Endodermal cell (in vitro differentiated cells): ENCODE measurements at regions not wholly inside any gene's neighbourhood (a gene's known extent, or its start where the extent isn't known, plus 50 kb on each side); places are given as distances from the start of the nearest gene placed in this dataset.
A peak's percentile ranks its signal among the peaks of the same experiment; 100 is the strongest.

Experiments
- DNase-seq: peaks from one replicate; pipeline ENCODE4 v3.0.0-alpha.2; 2017
- H3K27ac ChIP-seq: 2 replicates; pipeline ENCODE4 v1.5.1; 2013; ENCODE audit warnings: mild to moderate bottlenecking, low read depth, low read length, moderate library complexity
- H3K27me3 ChIP-seq: 2 replicates; pipeline ENCODE4 v1.6.1; 2013; ENCODE audit warnings: mild to moderate bottlenecking, low read length, moderate library complexity; ENCODE audit not compliant: insufficient read depth, control insufficient read depth, poor library complexity, severe bottlenecking
- H3K36me3 ChIP-seq: 2 replicates; pipeline ENCODE4 v1.7.0; 2013; ENCODE audit warnings: mild to moderate bottlenecking, low read length, moderate library complexity; ENCODE audit not compliant: control insufficient read depth, insufficient read depth
- H3K4me1 ChIP-seq: one replicate; pipeline ENCODE4 v1.7.0; 2013; ENCODE audit warnings: low read length; ENCODE audit not compliant: control insufficient read depth, insufficient read depth
- H3K4me3 ChIP-seq: 2 replicates; pipeline ENCODE4 v1.5.1; 2013; ENCODE audit warnings: mild to moderate bottlenecking, low read length, moderate library complexity
- H3K9ac ChIP-seq: 2 replicates; pipeline ENCODE4 v1.6.1; 2013; ENCODE audit warnings: mild to moderate bottlenecking, low read length, moderate library complexity; ENCODE audit not compliant: poor library complexity, severe bottlenecking; ENCODE audit errors: extremely low read depth
- H3K9me3 ChIP-seq: 2 replicates; pipeline ENCODE4 v1.6.1; 2013; ENCODE audit warnings: mild to moderate bottlenecking, low read length, moderate library complexity; ENCODE audit not compliant: control insufficient read depth
- H3K27ac Mint-ChIP-seq: 2 replicates; pipeline ENCODE4 v1.8.0; 2020; ENCODE audit warnings: mixed read lengths
- H3K27me3 Mint-ChIP-seq: 2 replicates; pipeline ENCODE4 v1.8.0; 2021; ENCODE audit warnings: mild to moderate bottlenecking, mixed read lengths; ENCODE audit not compliant: insufficient read depth
- H3K36me3 Mint-ChIP-seq: 2 replicates; pipeline ENCODE4 v1.8.0; 2020; ENCODE audit warnings: low read depth, mixed read lengths
- H3K4me1 Mint-ChIP-seq: 2 replicates; pipeline ENCODE4 v1.8.0; 2020; ENCODE audit warnings: mixed read lengths
- H3K4me3 Mint-ChIP-seq: 2 replicates; pipeline ENCODE4 v1.8.0; 2020; ENCODE audit warnings: mild to moderate bottlenecking, moderate library complexity, mixed read lengths
- H3K9me3 Mint-ChIP-seq: 2 replicates; pipeline ENCODE4 v1.8.0; 2020; ENCODE audit warnings: mild to moderate bottlenecking, mixed read lengths
- CTCF ChIP-seq: fragments of 200-600 bp; sonication (generic); conservative IDR thresholded peaks from 2 replicates; pipeline ENCODE4 v1.5.0; 2021; ENCODE audit warnings: antibody characterized with exemption, mild to moderate bottlenecking
- WGBS, 2 experiments: methylation state at CpG; one replicate each; pipeline versions ENCODE4 v1.1.5 to v1.1.7; 2013; ENCODE audit warnings: missing lambda C conversion rate in 2 of 2, mixed read lengths in 1 of 2; ENCODE audit not compliant: insufficient coverage in 1 of 2, insufficient read length in 1 of 2; 5-methylcytosine and 5-hydroxymethylcytosine counted together

GRCh38 chr5:97425511-97425910, 242.5 kb upstream of the RIOK2 start:
- H3K27ac Mint-ChIP-seq: no peak overlapping the region

DNA sequence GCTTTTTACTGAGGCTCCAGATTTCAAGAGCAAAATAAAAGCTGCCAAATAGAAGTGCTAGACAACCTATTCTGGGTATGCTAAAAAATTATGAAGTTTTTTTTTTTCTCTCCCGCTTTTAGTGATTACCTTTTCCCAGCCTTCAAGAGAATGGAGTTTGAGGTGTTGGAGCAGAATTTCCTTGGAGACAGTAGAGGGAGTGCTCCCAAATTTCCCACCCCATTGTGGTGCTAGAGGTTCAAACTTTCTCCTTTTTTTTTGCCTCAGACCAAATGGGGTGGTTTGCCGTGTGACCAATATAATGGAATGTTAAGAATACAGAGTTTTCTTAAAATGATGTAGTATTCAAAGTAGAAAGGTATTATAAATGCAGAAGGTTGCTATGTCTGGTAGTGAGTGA, 244.2 kb upstream of the RIOK2 start:
- H3K27ac ChIP-seq: no peak overlapping the region
- Mint-ChIP-seq H3K4me1 (no peaks in the 10 kb centered on the region), H3K36me3 (no peaks in the 10 kb centered on the region), H3K27me3 (no peaks in the 10 kb centered on the region), H3K4me3 (no peak overlapping the region), H3K27ac (no peak overlapping the region), H3K9me3 (no peaks in the 10 kb centered on the region)
- H3K4me1 ChIP-seq: no peaks in the 10 kb centered on the region
- H3K27me3 ChIP-seq: no peaks in the 10 kb centered on the region
- no peaks in the 10 kb centered on the region for H3K36me3 ChIP-seq
- H3K4me3 ChIP-seq: no peak overlapping the region
- peak; percentile 58 for TF ChIP-seq CTCF
- no peaks in the 10 kb centered on the region for H3K9me3 ChIP-seq
- DNase-seq: no peak
- H3K9ac ChIP-seq: no peak overlapping the region
- 90 to 100% methylated on average over 1 to 2 of the region's 2 CpGs for WGBS, 2 experiments

More at GRCh38 chr5:97425511-97425910, 242.5 kb upstream of the RIOK2 start:
- no peaks in the 10 kb centered on the region for H3K36me3 Mint-ChIP-seq
- no peaks in the 10 kb centered on the region for H3K27me3 ChIP-seq
- no peak overlapping the region for H3K4me3 ChIP-seq
- no peaks in the 10 kb centered on the region for H3K4me1 ChIP-seq
- H3K4me1 Mint-ChIP-seq: peaks cover 6% of the 10 kb centered on the region
- no peaks in the 10 kb centered on the region for H3K9me3 Mint-ChIP-seq
- no peak overlapping the region for H3K9ac ChIP-seq
- peak; percentile 74 for DNase-seq
- WGBS, 2 experiments: 87 to 94% methylated on average over 2 to 4 of the region's 4 CpGs
- no peaks in the 10 kb centered on the region for H3K27me3 Mint-ChIP-seq
- no peak overlapping the region for H3K27ac ChIP-seq
- no peak overlapping the region for H3K4me3 Mint-ChIP-seq
- H3K9me3 ChIP-seq: no peaks in the 10 kb centered on the region
- H3K36me3 ChIP-seq: no peaks in the 10 kb centered on the region
- TF ChIP-seq CTCF: peak; percentile 80

- no peaks in the 10 kb centered on the region for H3K27me3 Mint-ChIP-seq
- WGBS, 2 experiments: 50 to 66% methylated on average over 2 to 4 of the region's 4 CpGs
- no peaks in the 10 kb centered on the region for H3K4me1 ChIP-seq
- no peaks in the 10 kb centered on the region for H3K36me3 ChIP-seq
- no peaks in the 10 kb centered on the region for H3K36me3 Mint-ChIP-seq
- no peak overlapping the region for H3K27ac ChIP-seq
- no peak overlapping the region for H3K27ac Mint-ChIP-seq
- H3K9me3 Mint-ChIP-seq: no peaks in the 10 kb centered on the region
- no peak overlapping the region for H3K4me3 Mint-ChIP-seq
- no peak for DNase-seq
- no peaks in the 10 kb centered on the region for H3K27me3 ChIP-seq
- peaks cover 3% of the 10 kb centered on the region for H3K9me3 ChIP-seq
- TF ChIP-seq CTCF: no peak
- H3K4me3 ChIP-seq: no peak overlapping the region
- no peak overlapping the region for H3K9ac ChIP-seq
- H3K4me1 Mint-ChIP-seq: no peaks in the 10 kb centered on the region
These were observed 251.0 kb upstream of the RIOK2 start for GRCh38 chr5:97434021-97434420.
